GM19455 (cell line): ENCODE measurements at regions not wholly inside any gene's neighbourhood (a gene's known extent, or its start where the extent isn't known, plus 50 kb on each side); places are given as distances from the start of the nearest gene placed in this dataset.

Source experiments
- ATAC-seq: cut with Tn5 transposase; IDR thresholded peaks from one replicate; pipeline ENCODE4 v1.9.1; 2021; ENCODE audit not compliant: unreplicated experiment

DNA sequence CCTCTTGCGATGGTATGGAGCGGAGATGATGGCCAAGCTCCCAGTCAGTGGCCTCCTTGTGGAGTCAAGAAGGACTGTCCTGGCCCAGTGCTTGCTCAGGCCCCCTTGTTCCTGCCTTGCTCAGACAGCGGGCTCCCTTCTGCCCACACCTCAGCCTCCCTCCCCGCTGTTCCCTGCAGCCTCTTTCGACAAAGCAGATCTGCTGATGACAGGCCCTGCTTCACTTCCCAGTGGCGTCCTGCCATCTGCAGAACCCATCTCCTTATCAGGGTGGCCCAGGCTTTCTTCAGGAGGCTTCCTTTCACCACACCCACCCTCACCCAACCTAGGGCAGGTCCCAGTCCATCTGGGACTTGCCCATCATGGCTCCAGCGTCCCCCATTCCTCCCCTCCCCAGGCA is 80.0 kb downstream of the CLDN34 start:
- ATAC-seq, result no peak

DNA sequence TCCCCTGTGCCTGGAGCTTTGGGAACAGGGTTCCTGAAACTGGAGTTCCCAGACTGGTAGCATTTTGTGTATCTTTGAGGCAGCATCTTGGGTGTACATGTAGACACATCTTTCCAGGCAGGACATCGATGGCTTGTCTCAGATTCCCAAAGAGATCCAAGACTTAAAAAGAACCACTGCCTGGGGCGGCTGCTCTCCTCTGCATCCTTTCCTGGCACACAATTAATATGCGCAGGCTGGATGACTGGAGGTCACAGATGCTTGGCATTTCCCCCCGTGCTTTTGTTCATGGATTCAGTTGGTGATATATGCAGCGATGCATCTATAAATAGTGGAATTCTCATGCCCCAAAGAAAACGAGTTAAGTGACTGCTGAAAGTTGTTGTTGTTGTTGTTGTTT is 80.5 kb downstream of the CLDN34 start:
- ATAC-seq, result no peak

DNA sequence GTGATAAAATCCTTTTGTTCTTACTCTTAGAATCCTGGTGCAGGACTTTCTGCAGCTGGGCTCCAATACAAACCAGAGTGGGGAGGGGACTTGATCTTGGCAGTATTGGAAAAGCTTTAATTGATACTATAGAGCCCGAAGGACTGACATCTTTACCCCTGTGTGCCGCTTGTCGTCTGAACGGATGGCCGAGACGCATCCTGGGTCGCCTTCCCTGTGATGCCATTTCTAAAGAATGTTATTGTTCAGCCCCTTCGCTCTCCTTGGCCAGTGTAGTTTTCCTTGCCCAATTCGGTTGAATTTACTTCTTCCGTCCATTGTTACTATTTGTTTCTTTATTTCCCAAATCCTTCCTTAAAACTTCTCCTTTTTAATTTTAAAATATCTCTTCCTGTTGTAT is 80.9 kb downstream of the CLDN34 start:
- ATAC-seq, result no peak

DNA sequence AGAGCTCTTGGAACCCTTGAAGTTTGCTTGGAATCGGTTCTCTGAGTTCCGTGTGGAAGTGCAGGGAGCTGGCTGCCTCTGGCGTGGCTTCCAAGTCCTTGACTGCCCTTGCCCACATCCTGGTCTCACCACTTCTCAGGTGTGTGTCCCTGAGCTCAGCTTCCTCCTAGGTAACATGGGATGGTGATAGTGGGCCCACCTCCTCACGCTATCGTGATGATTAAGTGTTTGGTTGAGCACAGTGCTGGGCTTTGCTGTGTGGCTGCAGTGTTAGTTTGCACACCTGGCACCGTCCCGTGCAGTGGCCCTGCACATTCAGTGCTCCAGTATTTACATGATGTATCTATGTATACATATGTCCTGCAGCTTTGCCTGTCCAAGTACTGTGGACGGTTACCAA is 81.5 kb downstream of the CLDN34 start:
- ATAC-seq, result no peak

DNA sequence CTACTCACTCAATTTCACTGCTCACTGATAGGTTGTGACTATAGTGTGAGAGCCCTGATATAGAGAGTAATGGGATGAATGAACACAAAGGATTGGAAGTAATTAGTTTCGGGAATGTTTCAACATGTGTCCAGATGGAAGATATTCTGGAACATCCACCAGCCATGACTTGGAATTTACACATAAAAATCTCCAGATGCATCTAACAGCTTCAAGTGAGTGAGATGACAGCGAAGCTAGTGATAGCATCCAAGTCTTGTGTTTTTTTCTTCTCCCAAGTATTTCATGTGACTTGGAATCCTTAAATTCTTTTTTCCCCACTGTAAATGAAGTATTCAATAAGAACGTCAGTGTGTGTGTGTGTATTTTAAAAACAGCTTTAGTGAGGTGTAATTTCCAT is 82.1 kb downstream of the CLDN34 start:
- no peak for ATAC-seq

DNA sequence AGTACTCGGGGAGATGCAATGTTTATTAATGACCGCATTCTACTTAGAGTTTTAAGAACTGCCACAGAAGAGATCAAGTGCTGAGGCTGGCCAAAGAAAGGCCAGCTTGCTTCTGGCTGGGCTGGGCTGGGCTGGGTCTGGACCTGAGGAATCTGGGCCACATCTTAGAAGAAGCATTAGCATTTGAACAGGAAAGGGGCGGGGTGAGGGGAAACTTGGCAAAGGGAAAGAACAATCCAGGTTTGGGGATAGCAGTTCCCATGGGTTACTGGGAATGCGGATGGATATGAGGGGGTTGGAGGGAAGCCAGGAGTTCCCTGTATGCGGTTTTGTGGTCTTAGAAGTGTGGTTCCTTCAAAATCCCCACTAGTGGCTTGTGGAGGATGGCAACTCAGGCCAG is 83.3 kb downstream of the CLDN34 start:
- no peak for ATAC-seq

DNA sequence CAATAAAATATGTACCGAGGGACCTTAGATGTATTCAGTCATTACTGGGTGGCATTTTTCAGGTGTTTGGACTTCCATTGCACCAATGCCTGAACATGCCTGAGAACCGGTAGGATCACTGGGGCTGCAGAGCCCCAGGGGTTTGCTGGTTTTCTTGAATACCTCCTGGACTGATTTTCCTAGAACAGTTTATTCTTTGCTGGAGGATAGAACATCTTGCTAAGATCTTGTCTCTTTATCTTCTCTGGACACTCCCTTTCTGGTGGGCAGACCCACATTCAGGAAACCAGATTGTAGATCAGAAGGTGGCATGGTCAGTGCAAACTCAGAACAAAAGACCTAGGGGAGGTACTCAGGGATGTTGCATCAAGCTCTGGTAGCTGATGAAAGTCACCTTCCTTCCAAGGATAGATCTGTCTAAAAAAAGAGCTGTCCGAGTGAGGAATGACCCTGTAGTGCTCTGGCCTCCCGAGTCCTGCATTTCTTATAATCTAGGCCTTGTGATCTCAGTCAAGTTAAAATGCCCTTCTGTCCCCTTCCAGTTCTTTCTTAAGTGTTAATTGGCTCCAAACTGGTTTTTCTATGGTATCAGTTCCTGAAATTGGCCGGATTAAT is 84.8 kb downstream of the CLDN34 start:
- ATAC-seq, result no peak

DNA sequence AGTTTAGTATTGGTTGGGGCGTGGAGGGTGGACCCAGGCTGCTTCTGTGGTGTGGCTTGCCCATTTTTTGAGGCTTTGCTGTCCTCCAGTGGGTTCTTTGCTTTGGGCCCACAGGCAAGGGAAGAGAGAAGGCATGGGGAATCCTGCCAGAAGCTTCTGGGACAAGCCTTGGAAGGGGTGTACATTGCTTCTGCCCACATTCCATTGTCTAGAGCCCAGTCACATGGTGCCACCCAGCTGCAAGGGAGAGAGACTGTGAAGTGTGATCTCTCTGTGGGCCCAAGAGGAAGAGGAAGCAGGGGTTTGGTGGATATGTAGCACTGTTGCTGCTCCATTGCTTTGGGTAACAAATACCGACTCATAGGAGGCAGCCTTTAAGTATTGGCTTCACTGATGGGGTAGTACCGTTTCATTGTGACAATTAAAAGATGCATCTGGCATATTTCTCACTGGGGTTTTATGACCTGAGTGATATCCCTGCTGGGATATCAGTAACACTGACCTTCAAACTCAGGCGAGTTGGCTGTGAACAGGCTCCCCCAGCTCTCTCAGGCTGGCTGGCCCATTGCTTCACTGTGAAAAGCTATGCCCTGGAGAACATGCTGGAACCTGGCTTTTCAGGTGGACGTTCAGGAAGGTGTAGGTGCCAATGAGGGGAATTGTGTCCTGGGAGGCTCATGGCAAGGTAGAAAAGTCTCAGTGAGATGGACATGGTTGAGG is 85.9 kb downstream of the CLDN34 start:
- no peak for ATAC-seq

DNA sequence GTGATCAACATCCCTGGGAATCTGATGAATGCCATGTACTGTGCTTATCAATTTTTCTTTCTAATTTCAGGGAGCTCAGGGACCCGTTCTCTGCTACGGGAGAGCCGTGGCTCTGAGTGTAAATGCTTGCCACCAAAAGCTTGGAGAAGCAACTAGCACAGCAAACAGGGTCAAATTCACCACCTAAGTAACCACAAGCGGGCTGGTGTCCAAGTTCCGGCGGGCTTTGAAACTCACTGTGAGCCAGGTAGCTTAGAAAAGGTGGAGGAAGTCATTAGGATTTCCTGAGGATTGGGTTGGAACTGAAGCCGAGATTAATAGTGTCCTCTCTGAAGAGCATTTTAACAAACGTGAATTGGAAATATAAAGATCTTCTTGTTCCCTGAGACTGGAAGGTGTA is 87.2 kb downstream of the CLDN34 start:
- no peak for ATAC-seq

DNA sequence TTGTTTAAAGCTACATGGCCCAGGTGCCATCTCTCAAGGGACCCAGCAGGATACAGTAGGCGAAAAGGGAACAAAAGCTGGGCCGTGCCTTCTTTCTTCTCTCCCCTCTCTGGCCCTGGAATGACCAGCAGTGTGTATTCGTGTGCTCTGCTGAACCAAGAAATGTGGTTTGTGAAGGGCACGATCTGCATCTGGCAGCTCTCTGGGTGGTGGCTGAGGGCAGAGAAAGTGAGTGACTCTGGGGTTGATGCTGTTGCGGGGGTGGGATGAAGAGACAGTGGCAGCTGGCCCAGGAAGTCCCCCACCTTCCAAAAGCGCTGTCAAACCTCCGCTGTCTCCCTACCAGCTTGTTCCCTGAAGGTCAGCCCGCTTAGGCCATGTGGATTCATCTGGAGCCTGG is 88.3 kb downstream of the CLDN34 start:
- ATAC-seq, result no peak

DNA sequence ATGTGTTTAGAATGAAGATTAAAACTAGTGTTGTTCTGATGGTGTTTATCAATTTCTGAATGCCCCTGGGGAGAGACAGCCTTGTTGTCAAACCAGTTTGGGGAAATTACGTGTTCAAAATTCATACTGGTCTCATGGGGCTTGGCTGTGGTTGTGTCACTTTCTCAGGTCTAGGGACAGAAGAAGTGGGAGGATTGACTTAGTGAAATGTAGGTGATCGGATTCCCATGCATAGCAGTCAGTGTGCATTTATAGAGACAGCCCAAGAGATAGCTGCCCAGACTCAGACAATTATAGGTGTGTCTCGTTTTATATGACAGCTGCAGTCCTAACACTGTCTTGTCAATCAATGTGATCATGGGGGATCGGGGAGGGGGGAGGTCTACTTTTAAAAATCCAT is 94.4 kb upstream of the CLCN4 start:
- no peak for ATAC-seq

DNA sequence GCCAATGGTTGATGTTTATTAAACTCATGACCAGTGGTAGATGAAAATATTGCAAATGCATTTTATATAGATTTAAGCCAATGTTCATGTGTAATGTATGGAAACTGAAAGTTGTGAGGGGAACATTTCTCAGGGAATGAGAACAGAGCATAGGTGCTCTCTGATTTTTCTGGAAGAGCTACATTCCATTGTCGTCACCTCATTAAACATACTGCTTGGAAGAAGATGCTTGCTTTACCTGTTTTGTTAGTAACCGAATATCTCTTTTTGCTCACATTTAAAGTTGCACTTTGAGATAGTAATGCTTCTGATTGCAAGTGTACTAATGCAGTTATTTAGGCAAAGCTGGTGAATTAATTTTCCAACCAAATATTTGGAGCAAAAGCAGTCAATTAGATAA is 93.8 kb upstream of the CLCN4 start:
- no peak for ATAC-seq

DNA sequence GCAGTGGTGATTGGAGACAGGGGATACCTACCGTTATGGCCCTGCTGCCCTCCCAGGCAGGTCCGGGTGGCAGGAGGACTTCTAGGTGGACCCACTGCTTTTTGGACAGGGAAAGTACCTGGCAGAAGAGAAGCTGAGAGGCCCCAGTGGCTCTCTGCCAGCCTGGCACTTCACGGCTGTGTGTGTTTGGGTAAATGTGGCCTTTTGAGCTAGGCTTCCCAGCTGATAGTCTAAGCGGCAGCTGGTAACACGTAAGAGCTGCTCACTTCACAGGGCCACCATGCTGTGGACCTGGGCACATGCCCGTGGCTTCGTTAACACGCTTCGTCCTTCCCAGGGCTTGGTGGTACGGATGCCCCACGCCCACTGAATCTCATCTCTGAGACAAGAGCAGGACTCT is 92.0 kb upstream of the CLCN4 start:
- no peak for ATAC-seq

DNA sequence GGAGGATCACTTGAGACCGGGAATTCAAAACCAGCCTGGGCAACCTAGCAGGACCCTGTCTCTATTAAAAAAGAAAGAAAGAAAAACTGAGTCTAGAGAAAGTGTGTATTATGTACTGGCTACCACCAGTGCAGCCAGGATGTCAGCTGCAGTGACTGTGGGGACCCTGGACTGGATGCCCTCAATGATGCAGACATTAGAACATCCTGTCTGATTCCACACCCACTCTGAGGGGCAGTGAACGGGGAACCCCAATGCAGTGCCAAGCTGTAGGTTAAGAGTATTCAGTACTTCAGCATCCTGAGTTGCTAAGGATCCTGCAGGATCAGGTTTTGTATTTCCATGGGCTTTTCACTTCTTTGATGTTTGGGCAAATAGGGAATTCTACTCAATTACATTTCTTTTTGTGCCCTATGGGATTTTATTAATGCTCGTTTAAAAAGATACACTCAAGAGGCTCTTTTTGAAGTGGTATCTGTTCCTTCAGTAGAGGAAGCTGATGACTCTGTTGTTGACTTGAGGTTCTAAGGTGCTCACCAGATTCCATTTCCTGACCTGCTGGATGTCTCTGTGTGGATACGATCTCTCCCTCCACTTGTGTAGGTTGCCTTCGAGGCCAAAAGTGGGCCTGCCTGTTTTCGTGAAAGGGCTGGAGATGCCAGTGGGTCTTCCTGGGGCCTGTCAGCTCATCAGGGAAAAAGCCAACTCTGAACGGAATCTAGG is 85.9 kb upstream of the CLCN4 start:
- ATAC-seq, result no peak

DNA sequence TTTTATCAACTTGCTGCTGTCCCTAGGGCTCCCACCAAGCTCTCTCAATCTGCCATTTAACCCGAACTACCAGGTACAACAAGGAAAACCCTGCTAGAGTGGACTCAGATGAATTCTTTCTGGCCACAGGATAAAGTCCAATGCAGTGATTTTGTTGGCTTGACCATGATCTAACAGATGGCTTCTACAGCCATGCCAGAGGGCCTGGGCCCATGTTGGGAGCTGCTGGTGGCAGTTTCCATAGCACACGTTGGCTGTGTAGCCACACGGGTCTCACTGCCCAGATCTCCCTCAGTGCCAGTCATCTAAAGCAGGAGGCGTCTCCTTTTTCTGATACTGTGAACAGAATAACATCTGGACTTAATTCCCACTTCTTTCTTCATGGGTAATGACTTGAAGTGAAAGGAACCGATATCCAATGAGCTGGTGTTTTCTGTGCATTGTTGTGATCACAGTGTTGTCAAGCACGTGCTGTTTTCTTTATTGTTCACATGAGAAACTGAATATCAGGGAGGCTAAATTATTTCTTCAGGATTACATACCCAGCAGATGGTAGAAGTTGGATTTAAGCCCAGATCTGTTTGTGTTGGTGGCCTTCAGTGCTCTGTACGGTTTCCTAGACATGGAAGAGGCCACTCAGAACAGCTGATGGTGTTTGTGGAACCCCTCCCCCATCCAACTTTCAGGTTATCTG is 85.2 kb upstream of the CLCN4 start:
- no peak for ATAC-seq

DNA sequence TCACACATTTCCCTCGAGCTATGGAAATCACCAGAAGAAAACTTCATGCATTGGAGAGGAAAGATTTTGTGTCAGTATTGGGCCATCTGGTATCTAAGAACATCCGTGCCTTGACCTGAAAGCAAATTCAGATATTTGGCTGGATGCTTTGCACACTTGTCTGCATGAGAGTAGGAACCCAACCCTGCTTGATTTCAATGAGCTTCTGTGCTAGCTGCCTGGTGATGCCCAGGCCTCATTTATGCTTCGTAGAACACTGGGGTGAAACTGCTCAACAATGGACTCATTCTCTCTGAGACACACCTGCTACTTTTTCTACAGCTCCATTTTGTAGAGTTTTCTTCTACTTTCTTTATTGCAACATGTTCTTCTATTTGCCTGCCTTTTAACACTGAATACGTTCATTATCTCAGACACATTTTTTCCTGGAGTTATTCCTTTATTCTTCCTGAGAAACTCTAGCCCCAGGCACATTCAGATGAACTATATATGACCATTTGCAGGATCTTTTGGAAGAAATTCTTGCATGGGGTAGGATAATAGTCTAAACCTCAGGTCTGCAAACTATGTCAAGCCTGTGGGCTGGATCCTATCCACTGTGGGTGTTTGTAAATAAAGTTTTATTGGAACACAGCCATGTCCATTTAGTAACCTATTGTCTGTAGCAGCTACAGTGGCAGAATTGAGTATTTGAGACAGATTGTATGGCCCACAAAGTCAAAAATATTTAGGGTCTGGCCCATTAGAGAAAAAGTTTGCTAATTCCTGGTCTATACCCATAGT is 83.8 kb upstream of the CLCN4 start:
- no peak for ATAC-seq

DNA sequence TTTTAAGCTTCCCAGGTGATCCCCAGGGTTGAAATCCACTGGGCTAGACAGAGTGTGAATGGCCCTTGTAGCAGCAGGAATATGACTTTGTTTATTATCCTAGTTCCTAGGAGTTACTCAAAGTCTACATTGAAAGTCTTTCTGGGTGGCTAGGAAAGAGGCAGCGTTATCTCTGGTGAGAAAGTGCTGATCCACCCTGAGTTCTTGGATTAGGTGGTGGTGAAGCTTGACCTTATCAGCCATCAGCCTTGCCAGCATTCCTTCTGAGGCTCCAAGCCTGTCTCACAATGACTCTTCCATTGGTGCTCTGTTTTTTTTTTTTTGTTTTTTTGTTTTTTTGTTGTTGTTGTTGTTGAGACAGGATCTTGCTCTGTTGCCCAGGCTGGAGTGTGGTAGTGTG is 83.1 kb upstream of the CLCN4 start:
- ATAC-seq, result no peak

DNA sequence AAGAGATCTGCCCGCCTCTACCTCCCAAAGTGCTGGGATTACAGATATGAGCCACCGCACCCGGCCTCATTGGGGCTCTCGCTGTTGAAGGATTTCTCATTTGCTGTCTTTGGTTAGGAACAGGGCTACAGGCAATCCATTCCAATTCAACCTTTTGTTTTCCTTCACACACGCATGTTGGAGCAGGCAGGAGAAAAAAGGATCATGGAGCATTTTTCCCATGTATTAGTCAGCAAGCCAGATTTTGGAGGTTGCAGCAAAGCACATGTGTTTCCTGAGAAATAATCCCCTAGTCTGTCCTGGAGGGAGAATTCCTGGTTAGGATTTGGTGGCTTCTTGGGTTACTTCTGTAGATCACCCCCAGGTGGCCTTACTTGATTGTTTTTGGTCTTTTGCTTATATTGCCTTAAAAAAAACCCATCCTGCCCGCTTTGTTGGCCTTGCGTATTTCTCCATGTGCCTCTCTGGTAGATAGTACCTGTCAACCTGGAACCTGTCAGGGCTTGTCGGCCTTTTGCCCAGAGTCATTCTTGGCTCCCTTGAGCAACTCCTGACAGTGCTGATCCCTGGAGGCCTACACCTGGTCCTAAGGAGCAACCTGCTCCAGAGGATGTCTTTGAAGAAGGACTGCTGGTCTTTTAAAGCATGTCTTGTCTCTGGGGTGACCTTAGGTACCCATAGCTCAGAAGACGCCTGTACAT is 82.4 kb upstream of the CLCN4 start:
- no peak for ATAC-seq

DNA sequence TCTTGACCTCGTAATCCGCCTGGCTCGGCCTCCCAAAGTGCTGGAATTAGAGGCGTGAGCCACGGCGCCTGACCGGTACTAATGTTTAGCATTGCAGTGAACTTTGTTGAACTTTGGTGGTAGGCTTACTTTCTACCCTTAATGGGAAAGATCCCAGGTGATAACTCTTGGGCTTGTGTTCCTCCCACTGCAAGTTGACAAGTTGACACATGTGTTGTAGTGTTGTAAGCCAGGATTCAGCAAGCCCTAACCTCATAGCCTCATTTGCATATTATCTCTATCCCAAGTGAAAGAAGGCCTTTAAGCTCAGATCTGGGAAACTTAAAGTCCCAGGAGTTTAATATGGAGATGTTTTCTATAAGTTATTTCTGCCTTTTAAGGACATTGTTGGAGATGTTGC is 80.0 kb upstream of the CLCN4 start:
- ATAC-seq, result no peak

DNA sequence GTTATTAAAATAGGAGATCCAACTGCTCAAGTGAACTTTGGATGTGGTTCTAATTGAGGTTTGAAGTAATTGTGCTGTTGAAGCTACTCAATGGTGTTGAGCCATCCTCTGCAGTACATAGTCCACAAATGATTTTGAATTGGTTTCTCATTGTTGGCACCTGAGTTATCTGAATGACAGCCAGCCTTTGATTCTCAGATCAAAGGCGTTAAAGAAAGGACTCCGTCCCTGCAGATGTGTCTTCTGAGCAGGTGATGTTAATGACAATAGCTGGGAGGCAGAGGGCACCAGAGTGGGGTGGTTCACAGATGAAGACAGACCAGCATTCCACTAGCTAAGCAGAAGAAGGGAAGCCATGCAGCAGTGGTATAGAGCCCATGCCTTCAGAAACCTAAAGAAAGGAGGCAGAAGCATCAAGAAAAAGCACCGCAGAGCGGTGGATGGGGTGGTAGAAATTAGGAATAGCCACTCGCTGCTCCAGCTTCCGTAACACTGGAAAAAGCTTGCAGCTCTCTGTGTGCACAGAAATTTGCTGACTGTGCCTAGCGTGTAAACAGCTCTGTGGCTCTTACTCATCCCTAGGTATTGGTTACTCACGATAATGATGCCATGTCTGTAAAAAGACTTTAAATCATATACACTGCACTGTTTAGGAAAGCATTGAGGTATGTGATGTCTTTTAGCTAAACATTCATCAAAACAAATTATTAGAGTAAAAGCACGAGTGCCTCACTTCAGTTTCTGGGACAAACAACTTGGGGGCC is 79.2 kb upstream of the CLCN4 start:
- ATAC-seq, result no peak
